Stimulated activated CD4-positive, alpha-beta T cell treated with anti-CD3 and anti-CD28 coated beads, Interleukin-2, amount 100 ng/mL, for 24 hours (primary cell): ENCODE measurements at regions not wholly inside any gene's neighbourhood (a gene's known extent, or its start where the extent isn't known, plus 50 kb on each side); places are given as distances from the start of the nearest gene placed in this dataset.

Source experiments
- DNase-seq, 2 donors: peaks; one replicate each; pipeline ENCODE4 v3.0.0-alpha.2; 2020

- DNase-seq: no peak
Measured at GRCh38 chr10:125396676-125397075, 236.3 kb upstream of the CTBP2 start.

- no peak for DNase-seq
Measured at GRCh38 chr10:125392609-125393008, 232.2 kb upstream of the CTBP2 start.

- no peak for DNase-seq
Measured at GRCh38 chr10:125392154-125392553, 231.8 kb upstream of the CTBP2 start.

GRCh38 chr10:125389648-125390047, 229.3 kb upstream of the CTBP2 start:
- no peak for DNase-seq

GRCh38 chr10:125379592-125379991, 219.2 kb upstream of the CTBP2 start:
- no peak for DNase-seq

- DNase-seq: no peak
Measured at GRCh38 chr10:125377368-125377767, 217.0 kb upstream of the CTBP2 start.

GRCh38 chr10:125375210-125375609, 214.8 kb upstream of the CTBP2 start:
- no peak for DNase-seq

GRCh38 chr10:125373546-125373945, 213.2 kb upstream of the CTBP2 start:
- DNase-seq: no peak

- no peak for DNase-seq
Measured at GRCh38 chr10:125370578-125370977, 210.2 kb upstream of the CTBP2 start.

GRCh38 chr10:125369382-125370326, 209.3 kb upstream of the CTBP2 start:
- DNase-seq: no peak

GRCh38 chr10:125368146-125368545, 207.8 kb upstream of the CTBP2 start:
- DNase-seq: no peak

- DNase-seq: no peak
Measured at GRCh38 chr10:125363791-125364190, 203.4 kb upstream of the CTBP2 start.

- DNase-seq: no peak
Measured at GRCh38 chr10:125362950-125363349, 202.6 kb upstream of the CTBP2 start.

- no peak for DNase-seq
Measured at GRCh38 chr10:125359401-125359800, 199.0 kb upstream of the CTBP2 start.

GRCh38 chr10:125355657-125356056, 195.3 kb upstream of the CTBP2 start:
- DNase-seq: no peak

GRCh38 chr10:125350519-125350918, 190.2 kb upstream of the CTBP2 start:
- DNase-seq: no peak

GRCh38 chr10:125348536-125348935, 188.2 kb upstream of the CTBP2 start:
- DNase-seq: no peak

GRCh38 chr10:125344573-125345171, 184.3 kb upstream of the CTBP2 start:
- DNase-seq: no peak

GRCh38 chr10:125343983-125344382, 183.6 kb upstream of the CTBP2 start:
- no peak for DNase-seq

GRCh38 chr10:125343118-125343925, 183.0 kb upstream of the CTBP2 start:
- peak in 1 of 2 donors; percentile 3 for DNase-seq

GRCh38 chr10:125341611-125342010, 181.2 kb upstream of the CTBP2 start:
- DNase-seq: no peak

- DNase-seq: no peak
Measured at GRCh38 chr10:125340903-125341302, 180.5 kb upstream of the CTBP2 start.

GRCh38 chr10:125337510-125337909, 177.1 kb upstream of the CTBP2 start:
- no peak for DNase-seq
